ENCODE measurements at regions not wholly inside any gene's neighbourhood (a gene's known extent, or its start where the extent isn't known, plus 50 kb on each side); places are given as distances from the start of the nearest gene placed in this dataset.

DNA sequence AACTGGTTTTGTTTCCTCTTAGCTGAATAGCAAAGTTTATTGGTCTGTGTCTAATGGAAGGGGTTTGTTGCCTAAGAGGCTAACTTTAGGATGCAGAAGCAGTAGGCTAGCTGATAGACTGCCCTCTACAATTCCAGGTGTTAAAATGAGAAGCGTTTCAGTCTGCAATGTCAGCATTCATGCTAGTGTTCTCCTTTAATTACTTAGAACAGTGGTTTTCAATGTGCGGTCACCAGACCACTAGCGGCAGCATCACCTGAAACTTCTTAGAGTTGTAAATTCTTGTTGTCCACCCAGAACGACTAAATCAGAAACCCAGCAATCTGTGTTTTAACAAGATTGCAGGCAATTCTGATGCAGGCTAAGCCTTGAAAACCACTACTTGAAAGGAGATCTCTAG is 392.9 kb downstream of the IPMK start:
- Mint-ChIP-seq H3K9me3 (no peaks in the 10 kb centered on the region), H3K4me1 (ENCODE audit: low read depth) (no peaks in the 10 kb centered on the region), H3K27me3 (no peaks in the 10 kb centered on the region), H3K27ac (no peak overlapping the region), H3K4me3 (no peak overlapping the region), H3K36me3 (ENCODE audit: low read depth) (no peaks in the 10 kb centered on the region)
- ATAC-seq (ENCODE audit: poor library complexity) (no peak), DNase-seq (no peak)
- no peak overlapping the region for H3K27ac ChIP-seq (ENCODE audit: low read depth in 1 of 2, low read length in 2 of 2)
- peaks cover 0 to 6% of the 10 kb centered on the region in 2 experiments for H3K9me3 ChIP-seq (ENCODE audit: control insufficient read depth in 1 of 2, insufficient read depth in 1 of 2, low read length in 2 of 2)
- H3K4me1 ChIP-seq (ENCODE audit: insufficient read depth, low read length), result no peaks in the 10 kb centered on the region
- CTCF ChIA-PET, result interaction anchor here (1.0 kb wide), 1 partner anchor 15 kb away, joined by 3 read pairs; no protein-coding TSS in a partner anchor
- TF ChIP-seq CTCF (IDR thresholded peaks at IDR 0.05), result no peak
- POLR2A ChIA-PET, result no interaction called here
- H3K27me3 ChIP-seq (ENCODE audit: control insufficient read depth in 1 of 2, insufficient read depth in 2 of 2, low read length in 2 of 2), result no peaks in the 10 kb centered on the region
- no peak overlapping the region for H3K4me3 ChIP-seq (ENCODE audit: low read length)
- no peaks in the 10 kb centered on the region for H3K36me3 ChIP-seq (ENCODE audit: insufficient read depth, low read length)
- intact Hi-C loops (cut with DNase I, micrococcal nuclease), result no loop called here

- intact Hi-C loops (cut with DNase I, micrococcal nuclease), result no loop called here
- Mint-ChIP-seq H3K4me1 (ENCODE audit: low read depth) (no peaks in the 10 kb centered on the region), H3K9me3 (no peaks in the 10 kb centered on the region), H3K27ac (no peak overlapping the region), H3K27me3 (no peaks in the 10 kb centered on the region), H3K36me3 (ENCODE audit: low read depth) (no peaks in the 10 kb centered on the region), H3K4me3 (no peak overlapping the region)
- H3K9me3 ChIP-seq (ENCODE audit: control insufficient read depth in 1 of 2, insufficient read depth in 1 of 2, low read length in 2 of 2), result peaks cover 0 to 6% of the 10 kb centered on the region in 2 experiments
- H3K4me1 ChIP-seq (ENCODE audit: insufficient read depth, low read length), result no peaks in the 10 kb centered on the region
- no peak for DNase-seq
- POLR2A ChIA-PET, result no interaction called here
- TF ChIP-seq CTCF (IDR thresholded peaks at IDR 0.05), result no peak
- no peaks in the 10 kb centered on the region for H3K36me3 ChIP-seq (ENCODE audit: insufficient read depth, low read length)
- no peak overlapping the region for H3K27ac ChIP-seq (ENCODE audit: low read depth in 1 of 2, low read length in 2 of 2)
- no peaks in the 10 kb centered on the region for H3K27me3 ChIP-seq (ENCODE audit: control insufficient read depth in 1 of 2, insufficient read depth in 2 of 2, low read length in 2 of 2)
- H3K4me3 ChIP-seq (ENCODE audit: low read length), result no peak overlapping the region
- no peak for ATAC-seq (ENCODE audit: poor library complexity)
- CTCF ChIA-PET, result no interaction called here
Observed at GRCh38 chr10:57867241-57867640, 400.5 kb downstream of the IPMK start.

DNA sequence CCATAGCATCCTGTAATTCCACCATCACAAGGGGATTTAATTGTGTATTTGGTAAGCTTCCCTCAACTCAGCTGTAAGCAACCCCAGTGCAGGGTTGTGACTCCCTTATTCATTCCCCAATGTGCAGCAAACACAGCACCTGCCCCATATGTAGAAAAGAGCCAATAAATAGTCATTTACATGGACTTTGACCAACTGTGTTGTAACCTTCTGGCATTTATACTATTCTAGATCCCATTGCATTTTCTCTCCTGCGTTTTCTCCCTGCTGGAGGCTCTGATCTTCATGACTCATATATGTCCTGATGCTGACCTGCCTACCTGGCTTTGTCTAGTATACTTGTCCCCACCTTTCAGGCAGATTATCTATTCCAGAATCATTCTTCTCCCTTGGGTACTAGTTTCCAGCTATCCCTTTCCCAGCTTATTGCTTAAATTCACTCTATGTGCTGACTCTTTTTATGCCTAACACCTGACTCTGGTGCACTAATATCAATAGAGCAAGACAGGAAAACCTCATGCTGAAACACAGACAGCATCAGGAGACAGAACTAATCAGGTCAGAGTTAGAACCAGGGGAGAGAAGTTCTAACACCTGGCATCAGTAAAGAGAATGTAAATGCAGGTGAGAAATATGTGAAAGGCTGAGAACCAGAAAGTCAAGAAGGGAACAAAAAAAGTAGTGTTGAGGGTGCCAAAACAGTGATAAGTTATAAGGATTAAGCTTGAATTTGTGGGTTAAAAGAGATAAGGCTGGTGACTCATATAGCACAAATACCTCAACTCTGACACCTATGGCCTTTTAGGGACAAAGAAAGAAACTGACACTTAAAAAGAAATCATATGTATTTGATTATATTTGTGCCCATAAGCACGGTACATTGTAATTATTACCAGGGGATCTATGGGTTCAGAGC is 402.7 kb downstream of the IPMK start:
- no peak overlapping the region for H3K27ac ChIP-seq (ENCODE audit: low read depth in 1 of 2, low read length in 2 of 2)
- no peak for TF ChIP-seq CTCF (IDR thresholded peaks at IDR 0.05)
- no peaks in the 10 kb centered on the region for H3K36me3 ChIP-seq (ENCODE audit: insufficient read depth, low read length)
- Mint-ChIP-seq H3K27me3 (no peaks in the 10 kb centered on the region), H3K4me3 (no peak overlapping the region), H3K9me3 (no peaks in the 10 kb centered on the region), H3K4me1 (ENCODE audit: low read depth) (no peaks in the 10 kb centered on the region), H3K27ac (no peak overlapping the region), H3K36me3 (ENCODE audit: low read depth) (no peaks in the 10 kb centered on the region)
- H3K9me3 ChIP-seq (ENCODE audit: control insufficient read depth in 1 of 2, insufficient read depth in 1 of 2, low read length in 2 of 2), result no peaks in the 10 kb centered on the region
- CTCF ChIA-PET, result no interaction called here
- no peak overlapping the region for H3K4me3 ChIP-seq (ENCODE audit: low read length)
- H3K27me3 ChIP-seq (ENCODE audit: control insufficient read depth in 1 of 2, insufficient read depth in 2 of 2, low read length in 2 of 2), result no peaks in the 10 kb centered on the region
- ATAC-seq (ENCODE audit: poor library complexity), result no peak
- no peak for DNase-seq
- H3K4me1 ChIP-seq (ENCODE audit: insufficient read depth, low read length), result no peaks in the 10 kb centered on the region
- intact Hi-C loops (cut with DNase I, micrococcal nuclease), result no loop called here
- POLR2A ChIA-PET, result no interaction called here

Data from CD4-positive, alpha-beta T cell (primary cell).